ENCODE measurements at regions not wholly inside any gene's neighbourhood (a gene's known extent, or its start where the extent isn't known, plus 50 kb on each side); places are given as distances from the start of the nearest gene placed in this dataset.

DNA sequence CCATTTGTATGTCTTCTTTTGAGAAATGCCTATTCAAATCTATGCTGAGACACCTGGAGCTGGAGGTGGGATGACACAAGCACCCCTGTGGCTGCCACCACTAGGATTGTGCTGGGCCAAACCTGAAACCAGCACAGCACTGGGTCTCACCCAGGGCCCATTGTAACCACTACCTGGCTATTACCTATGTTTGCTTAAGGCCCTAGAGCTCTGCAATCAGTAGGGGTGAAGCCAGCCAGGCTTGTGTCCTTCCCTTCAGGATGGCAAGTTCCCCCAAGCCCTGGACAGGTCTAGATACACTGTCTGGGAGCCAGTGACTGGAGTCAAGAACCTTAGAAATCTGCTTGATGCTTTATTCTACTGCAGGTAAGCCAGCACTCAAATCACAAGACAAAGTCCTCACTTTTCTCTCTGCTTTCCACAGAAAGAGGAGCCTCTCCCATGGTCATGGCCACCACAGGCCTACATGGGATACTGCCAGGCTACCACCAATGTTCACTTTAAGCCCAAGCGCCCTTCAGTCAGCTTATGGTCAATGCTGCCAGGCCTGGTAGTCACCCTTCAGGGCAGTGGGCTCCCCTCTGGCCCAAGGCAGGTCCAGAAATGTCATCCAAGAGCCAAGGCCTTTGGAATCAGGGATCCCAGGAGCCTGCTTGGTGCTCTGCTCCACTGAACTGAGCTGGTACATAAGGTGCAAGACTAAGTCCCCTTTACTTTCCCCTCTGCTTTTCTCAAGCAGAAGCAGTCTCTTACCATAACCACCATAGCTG lies 105.3 kb downstream of the BMS1 start:
- TF ChIP-seq, protein P1, sequence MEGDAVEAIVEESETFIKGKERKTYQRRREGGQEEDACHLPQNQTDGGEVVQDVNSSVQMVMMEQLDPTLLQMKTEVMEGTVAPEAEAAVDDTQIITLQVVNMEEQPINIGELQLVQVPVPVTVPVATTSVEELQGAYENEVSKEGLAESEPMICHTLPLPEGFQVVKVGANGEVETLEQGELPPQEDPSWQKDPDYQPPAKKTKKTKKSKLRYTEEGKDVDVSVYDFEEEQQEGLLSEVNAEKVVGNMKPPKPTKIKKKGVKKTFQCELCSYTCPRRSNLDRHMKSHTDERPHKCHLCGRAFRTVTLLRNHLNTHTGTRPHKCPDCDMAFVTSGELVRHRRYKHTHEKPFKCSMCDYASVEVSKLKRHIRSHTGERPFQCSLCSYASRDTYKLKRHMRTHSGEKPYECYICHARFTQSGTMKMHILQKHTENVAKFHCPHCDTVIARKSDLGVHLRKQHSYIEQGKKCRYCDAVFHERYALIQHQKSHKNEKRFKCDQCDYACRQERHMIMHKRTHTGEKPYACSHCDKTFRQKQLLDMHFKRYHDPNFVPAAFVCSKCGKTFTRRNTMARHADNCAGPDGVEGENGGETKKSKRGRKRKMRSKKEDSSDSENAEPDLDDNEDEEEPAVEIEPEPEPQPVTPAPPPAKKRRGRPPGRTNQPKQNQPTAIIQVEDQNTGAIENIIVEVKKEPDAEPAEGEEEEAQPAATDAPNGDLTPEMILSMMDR (conservative IDR thresholded peaks at IDR 0.05; ENCODE audit: low read depth in 2 of 2): no peak
- TF ChIP-seq EZH2 (IDR thresholded peaks at IDR 0.05; ENCODE audit: low read depth, unreplicated experiment): no peak
- TF ChIP-seq, protein P2, sequence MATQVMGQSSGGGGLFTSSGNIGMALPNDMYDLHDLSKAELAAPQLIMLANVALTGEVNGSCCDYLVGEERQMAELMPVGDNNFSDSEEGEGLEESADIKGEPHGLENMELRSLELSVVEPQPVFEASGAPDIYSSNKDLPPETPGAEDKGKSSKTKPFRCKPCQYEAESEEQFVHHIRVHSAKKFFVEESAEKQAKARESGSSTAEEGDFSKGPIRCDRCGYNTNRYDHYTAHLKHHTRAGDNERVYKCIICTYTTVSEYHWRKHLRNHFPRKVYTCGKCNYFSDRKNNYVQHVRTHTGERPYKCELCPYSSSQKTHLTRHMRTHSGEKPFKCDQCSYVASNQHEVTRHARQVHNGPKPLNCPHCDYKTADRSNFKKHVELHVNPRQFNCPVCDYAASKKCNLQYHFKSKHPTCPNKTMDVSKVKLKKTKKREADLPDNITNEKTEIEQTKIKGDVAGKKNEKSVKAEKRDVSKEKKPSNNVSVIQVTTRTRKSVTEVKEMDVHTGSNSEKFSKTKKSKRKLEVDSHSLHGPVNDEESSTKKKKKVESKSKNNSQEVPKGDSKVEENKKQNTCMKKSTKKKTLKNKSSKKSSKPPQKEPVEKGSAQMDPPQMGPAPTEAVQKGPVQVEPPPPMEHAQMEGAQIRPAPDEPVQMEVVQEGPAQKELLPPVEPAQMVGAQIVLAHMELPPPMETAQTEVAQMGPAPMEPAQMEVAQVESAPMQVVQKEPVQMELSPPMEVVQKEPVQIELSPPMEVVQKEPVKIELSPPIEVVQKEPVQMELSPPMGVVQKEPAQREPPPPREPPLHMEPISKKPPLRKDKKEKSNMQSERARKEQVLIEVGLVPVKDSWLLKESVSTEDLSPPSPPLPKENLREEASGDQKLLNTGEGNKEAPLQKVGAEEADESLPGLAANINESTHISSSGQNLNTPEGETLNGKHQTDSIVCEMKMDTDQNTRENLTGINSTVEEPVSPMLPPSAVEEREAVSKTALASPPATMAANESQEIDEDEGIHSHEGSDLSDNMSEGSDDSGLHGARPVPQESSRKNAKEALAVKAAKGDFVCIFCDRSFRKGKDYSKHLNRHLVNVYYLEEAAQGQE (IDR thresholded peaks at IDR 0.05; ENCODE audit: unreplicated experiment): no peak
- TF ChIP-seq POLR2AphosphoS5 (IDR thresholded peaks at IDR 0.05; ENCODE audit: low read depth): no peak
